Mesenchymal stem cell (in vitro differentiated cells and primary cell): ENCODE measurements at regions not wholly inside any gene's neighbourhood (a gene's known extent, or its start where the extent isn't known, plus 50 kb on each side); places are given as distances from the start of the nearest gene placed in this dataset.
"Not testable (repeated sequence)": the region's sequence is repeated elsewhere in the genome, so short reads cannot be mapped to it uniquely, and the experiment has no call there.

Experiments
- DNase-seq: peaks from one replicate; pipeline ENCODE4 v3.0.0-alpha.2; 2013
- H2AFZ ChIP-seq: one replicate; pipeline ENCODE4 v1.6.1; 2013; ENCODE audit warnings: low read depth, mild to moderate bottlenecking, control low read depth, inconsistent platforms, low read length, moderate library complexity
- H2AK5ac ChIP-seq: 2 replicates; pipeline ENCODE4 v1.6.1; 2013; ENCODE audit warnings: low read length, moderate library complexity, mild to moderate bottlenecking, inconsistent platforms; ENCODE audit not compliant: severe bottlenecking
- H2BK120ac ChIP-seq: one replicate; pipeline ENCODE4 v1.6.1; 2013; ENCODE audit warnings: low read depth, mild to moderate bottlenecking, inconsistent platforms, low read length, moderate library complexity
- H2BK12ac ChIP-seq, 2 experiments: one replicate each; pipeline ENCODE4 v1.6.1; 2013; ENCODE audit warnings: inconsistent platforms in 2 of 2, low read length in 2 of 2, mild to moderate bottlenecking in 2 of 2, moderate library complexity in 2 of 2, control low read depth in 1 of 2
- H2BK15ac ChIP-seq: one replicate; pipeline ENCODE4 v1.6.1; 2013; ENCODE audit warnings: mild to moderate bottlenecking, low read depth, inconsistent platforms; ENCODE audit not compliant: poor library complexity, severe bottlenecking
- H2BK5ac ChIP-seq: 2 replicates; pipeline ENCODE4 v1.6.1; 2013; ENCODE audit warnings: low read depth, mild to moderate bottlenecking, low read length, control low read depth, inconsistent platforms; ENCODE audit not compliant: poor library complexity, severe bottlenecking
- H3K14ac ChIP-seq, 2 experiments: one replicate each; pipeline ENCODE4 v1.6.1; 2013; ENCODE audit warnings: inconsistent platforms in 2 of 2, low read length in 2 of 2, control low read depth in 1 of 2, mild to moderate bottlenecking in 1 of 2, moderate library complexity in 1 of 2
- H3K18ac ChIP-seq, 2 experiments: one replicate each; pipeline ENCODE4 v1.6.1; 2013; ENCODE audit warnings: inconsistent platforms in 2 of 2, low read length in 2 of 2, control low read depth in 1 of 2, low read depth in 1 of 2, mild to moderate bottlenecking in 1 of 2
- H3K23ac ChIP-seq, 2 experiments: one replicate each; pipeline ENCODE4 v1.6.1; 2013; ENCODE audit warnings: inconsistent platforms in 2 of 2, low read length in 2 of 2, mild to moderate bottlenecking in 2 of 2, moderate library complexity in 2 of 2, control low read depth in 1 of 2
- H3K27ac ChIP-seq: 2 replicates; pipeline ENCODE4 v1.5.1; 2013; ENCODE audit warnings: mild to moderate bottlenecking, moderate library complexity, low read length, control low read depth, inconsistent platforms; ENCODE audit not compliant: poor library complexity, severe bottlenecking
- H3K27me3 ChIP-seq, 2 experiments: 2 replicates each; pipeline versions ENCODE4 v1.6.1 to v1.7.0; 2013; ENCODE audit warnings: low read length in 2 of 2, mild to moderate bottlenecking in 2 of 2, moderate library complexity in 2 of 2, control low read depth in 1 of 2, inconsistent platforms in 1 of 2; ENCODE audit not compliant: control insufficient read depth in 1 of 2, insufficient read depth in 1 of 2
- H3K36me3 ChIP-seq, 2 experiments: 2 replicates each; pipeline versions ENCODE4 v1.6.1 to v1.7.0; 2013; ENCODE audit warnings: low read length in 2 of 2, control low read depth in 1 of 2, inconsistent platforms in 1 of 2, low read depth in 1 of 2, mild to moderate bottlenecking in 1 of 2; ENCODE audit not compliant: insufficient read depth in 2 of 2, control insufficient read depth in 1 of 2
- H3K4ac ChIP-seq, 2 experiments: one replicate each; pipeline ENCODE4 v1.6.1; 2013; ENCODE audit warnings: inconsistent platforms in 2 of 2, low read length in 2 of 2, mild to moderate bottlenecking in 2 of 2, moderate library complexity in 2 of 2, control low read depth in 1 of 2, low read depth in 1 of 2
- H3K4me1 ChIP-seq: 2 replicates; pipeline ENCODE4 v1.6.1; 2013; ENCODE audit warnings: low read depth, low read length, control low read depth; ENCODE audit not compliant: control insufficient read depth, insufficient read depth
- H3K4me2 ChIP-seq: 2 replicates; pipeline ENCODE4 v1.6.1; 2013; ENCODE audit warnings: low read length, mild to moderate bottlenecking, inconsistent platforms; ENCODE audit not compliant: poor library complexity, severe bottlenecking
- H3K4me3 ChIP-seq, 2 experiments: 2 replicates each; pipeline versions ENCODE4 v1.5.1 to v1.7.0; 2013; ENCODE audit warnings: low read length in 2 of 2, mild to moderate bottlenecking in 2 of 2, control low read depth in 1 of 2, low read depth in 1 of 2; ENCODE audit not compliant: insufficient read depth in 1 of 2
- H3K79me1 ChIP-seq: replicated peaks from 2 replicates; pipeline ENCODE4 v1.6.1; 2013; ENCODE audit warnings: mild to moderate bottlenecking, control low read depth, low read length, inconsistent platforms; ENCODE audit not compliant: poor library complexity, severe bottlenecking
- H3K9ac ChIP-seq: 2 replicates; pipeline ENCODE4 v1.7.0; 2013; ENCODE audit warnings: mild to moderate bottlenecking, low read length, moderate library complexity
- H3K9me3 ChIP-seq: 2 replicates; pipeline ENCODE4 v1.7.0; 2013; ENCODE audit warnings: mild to moderate bottlenecking, low read length; ENCODE audit not compliant: control insufficient read depth
- H4K8ac ChIP-seq: one replicate; pipeline ENCODE4 v1.6.1; 2013; ENCODE audit warnings: inconsistent platforms, mild to moderate bottlenecking, low read length, moderate library complexity
- H4K91ac ChIP-seq: one replicate; pipeline ENCODE4 v1.6.1; 2013; ENCODE audit warnings: mild to moderate bottlenecking, low read length, inconsistent platforms
- WGBS: methylation state at CpG from one replicate; pipeline ENCODE4 v1.1.7; 2013; ENCODE audit warnings: mixed read lengths; 5-methylcytosine and 5-hydroxymethylcytosine counted together

DNA sequence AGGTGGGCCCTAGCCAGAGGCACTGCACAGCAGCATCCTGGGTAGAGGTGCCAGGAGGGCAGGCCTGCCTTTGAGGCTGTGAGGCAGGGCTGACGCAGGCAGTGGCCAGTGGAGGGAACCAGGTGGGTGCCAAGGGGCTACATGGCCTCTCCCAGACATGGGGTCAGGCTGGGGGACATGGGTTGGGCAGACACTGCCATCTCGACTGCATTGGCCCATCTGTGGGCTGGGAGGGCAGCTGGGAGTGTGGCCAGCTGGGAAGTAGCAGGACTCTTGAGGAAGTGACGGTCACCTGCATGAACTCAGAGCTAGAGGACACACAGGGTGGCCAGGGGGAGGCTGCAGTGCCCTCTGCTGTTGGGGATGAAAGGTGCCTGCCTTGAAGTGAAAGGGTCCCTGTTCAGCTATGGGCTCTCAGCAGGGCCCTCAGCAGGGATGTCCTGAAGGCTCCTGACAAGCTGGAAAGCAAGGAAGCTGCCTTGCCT is 294.6 kb downstream of the CCDC74A start:
- H3K4ac ChIP-seq, DNase-seq, H2AFZ ChIP-seq, H3K14ac ChIP-seq, H3K4me2 ChIP-seq, H3K27ac ChIP-seq, H2BK120ac ChIP-seq, H3K9me3 ChIP-seq, H3K36me3 ChIP-seq, H3K4me3 ChIP-seq, H4K91ac ChIP-seq, H2BK15ac ChIP-seq, H2BK12ac ChIP-seq, H3K9ac ChIP-seq, H3K79me1 ChIP-seq, H3K18ac ChIP-seq, H2AK5ac ChIP-seq, H3K23ac ChIP-seq, H3K4me1 ChIP-seq, H4K8ac ChIP-seq, H2BK5ac ChIP-seq, H3K27me3 ChIP-seq: not testable (repeated sequence)
- WGBS, result 58% methylated on average over 3 of the region's 3 CpGs

DNA sequence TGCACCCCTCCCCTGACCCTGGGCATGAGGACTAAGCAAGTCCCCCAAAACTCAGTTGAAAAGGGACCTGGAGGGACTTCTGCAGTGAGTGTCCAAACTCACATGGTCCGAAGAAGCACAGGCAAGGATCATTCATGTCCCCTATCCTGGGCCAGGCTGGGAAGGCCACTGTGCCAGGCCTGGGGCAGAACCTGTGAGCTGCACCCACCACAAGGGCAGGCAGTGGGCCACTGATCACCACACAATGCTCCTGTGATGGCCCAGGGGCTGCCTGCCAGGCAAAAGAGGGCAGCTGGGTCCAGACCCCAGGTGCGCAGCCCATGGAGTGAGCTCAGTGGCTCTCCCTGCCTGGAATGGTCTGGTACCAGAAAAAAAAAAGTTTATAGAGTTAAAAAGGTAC is 295.4 kb downstream of the CCDC74A start:
- H2BK12ac ChIP-seq, H3K4me2 ChIP-seq, H2BK120ac ChIP-seq, DNase-seq, H2AK5ac ChIP-seq, H2AFZ ChIP-seq, H3K9ac ChIP-seq, H3K14ac ChIP-seq, H3K27ac ChIP-seq, H3K27me3 ChIP-seq, H3K9me3 ChIP-seq, H2BK5ac ChIP-seq, H3K23ac ChIP-seq, H3K4me3 ChIP-seq, H3K4me1 ChIP-seq, H3K79me1 ChIP-seq, H3K18ac ChIP-seq, H4K91ac ChIP-seq, H4K8ac ChIP-seq, H3K36me3 ChIP-seq, H2BK15ac ChIP-seq, H3K4ac ChIP-seq: not testable (repeated sequence)
- 85% methylated on average over 2 of the region's 2 CpGs for WGBS

DNA sequence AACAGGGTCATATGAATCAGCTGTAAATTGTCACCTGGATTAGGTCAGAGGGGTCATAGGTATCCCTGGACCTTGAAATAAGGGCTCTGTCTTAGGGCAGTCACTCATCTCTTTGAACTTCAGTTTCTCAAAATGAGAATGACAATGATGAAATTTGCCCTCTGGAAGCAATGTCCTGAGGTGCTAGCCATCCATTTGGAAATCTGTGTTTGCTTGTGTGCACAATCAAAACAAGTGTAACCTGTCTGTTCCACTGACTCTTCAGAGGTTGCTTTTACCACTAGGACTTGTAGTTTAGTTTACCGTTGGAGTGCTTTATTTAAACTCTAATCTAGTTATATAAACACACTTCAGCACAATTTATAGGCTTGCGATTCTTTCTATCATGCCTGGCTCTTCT is 297.3 kb downstream of the CCDC74A start:
- not testable (repeated sequence) for H3K27me3 ChIP-seq, H3K9me3 ChIP-seq, DNase-seq, H3K79me1 ChIP-seq, H2AK5ac ChIP-seq, H3K14ac ChIP-seq, H3K18ac ChIP-seq, H2BK15ac ChIP-seq, H2AFZ ChIP-seq, H4K8ac ChIP-seq, H3K4me2 ChIP-seq, H3K4me3 ChIP-seq, H3K23ac ChIP-seq, H2BK120ac ChIP-seq, H3K4ac ChIP-seq, H3K27ac ChIP-seq, H3K4me1 ChIP-seq, H3K9ac ChIP-seq, H3K36me3 ChIP-seq, H4K91ac ChIP-seq, H2BK12ac ChIP-seq, H2BK5ac ChIP-seq
- WGBS, result no CpG with 5 or more reads among the region's 2 CpGs

DNA sequence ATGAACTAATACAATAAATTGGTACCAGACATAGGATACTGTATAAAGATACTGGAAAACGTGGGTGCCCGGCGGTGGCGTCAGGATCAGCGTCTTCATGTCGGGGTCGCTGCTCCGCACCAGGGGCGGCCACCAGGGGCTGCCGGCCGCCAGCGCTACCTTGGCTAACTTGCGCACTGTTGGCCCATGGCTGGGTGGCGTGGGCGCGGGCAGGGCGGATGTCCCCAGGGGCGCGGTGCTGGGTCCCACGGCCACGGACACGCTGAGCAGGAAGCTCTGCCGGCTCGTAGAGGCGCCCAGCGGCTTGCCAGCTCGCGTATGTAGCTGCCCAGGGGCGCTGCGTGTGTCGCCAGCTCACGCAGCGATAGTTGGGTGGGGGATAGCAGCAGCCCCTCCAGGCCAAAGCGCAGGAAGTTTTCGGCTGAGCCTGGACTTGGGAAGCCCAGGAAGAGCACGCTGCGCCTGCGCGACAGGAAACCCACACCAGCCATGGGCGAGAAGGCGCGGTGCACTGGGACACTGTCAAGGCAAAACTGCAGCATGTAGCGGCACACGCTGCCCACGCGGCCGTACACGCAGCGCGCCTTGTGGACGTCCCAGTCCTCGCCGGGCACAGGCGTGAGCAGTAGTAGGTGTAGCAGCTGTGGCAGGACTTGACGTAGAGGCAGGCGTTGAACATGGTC is 299.9 kb downstream of the CCDC74A start:
- Histone ChIP-seq H2BK120ac (no peak overlapping the region), H2BK15ac (no peak overlapping the region), H3K4me1 (no peaks in the 10 kb centered on the region), H2AK5ac (no peak overlapping the region), H4K91ac (no peak overlapping the region), H3K36me3 (no peaks in the 10 kb centered on the region), H2BK5ac (no peak overlapping the region), H3K79me1 (no peaks in the 10 kb centered on the region), H3K4me3 (no peak overlapping the region), H3K9ac (no peak overlapping the region), H3K9me3 (no peaks in the 10 kb centered on the region), H3K14ac (no peak overlapping the region), H2BK12ac (no peak overlapping the region), H3K4me2 (no peak overlapping the region), H2AFZ (no peak overlapping the region), H3K27me3 (no peaks in the 10 kb centered on the region), H4K8ac (no peak overlapping the region), H3K18ac (no peak overlapping the region), H3K27ac (no peak overlapping the region), H3K23ac (no peak overlapping the region), H3K4ac (no peak overlapping the region)
- 96% methylated on average over 56 of the region's 56 CpGs for WGBS
- DNase-seq, result no peak
